ENCODE measurements at regions not wholly inside any gene's neighbourhood (a gene's known extent, or its start where the extent isn't known, plus 50 kb on each side); places are given as distances from the start of the nearest gene placed in this dataset.
"Not testable (repeated sequence)": the region's sequence is repeated elsewhere in the genome, so short reads cannot be mapped to it uniquely, and the experiment has no call there.

DNA sequence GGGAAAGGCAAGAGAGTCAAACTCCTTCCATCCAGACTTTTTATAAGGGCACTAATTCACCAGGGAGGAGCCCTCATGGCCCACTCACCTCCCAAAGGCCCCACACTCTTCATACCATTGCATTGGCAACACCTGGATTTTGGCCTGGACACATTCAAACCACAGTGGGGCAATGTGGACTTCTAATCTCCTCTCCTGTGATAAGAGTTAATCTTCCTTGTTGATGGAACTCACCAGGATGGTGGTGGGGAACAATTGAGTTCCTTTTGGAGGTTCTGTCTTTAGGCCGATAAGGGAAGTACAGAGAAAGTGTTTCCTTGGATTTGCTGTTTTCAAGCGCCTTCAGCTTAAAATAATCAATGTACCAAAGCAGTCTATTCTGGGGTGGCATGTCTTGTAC lies 268.7 kb downstream of the CD83 start:
- H3K4me3 ChIP-seq (ENCODE audit: low read depth, low read length), result no peak overlapping the region
- TF ChIP-seq CTCF (IDR thresholded peaks at IDR 0.05; ENCODE audit: low read depth, low read length, missing control alignments), result no peak
- in situ Hi-C loops (cut with HindIII; ENCODE audit: low sequenced_read_pairs), result no loop called here
- no peak for DNase-seq (ENCODE audit: low read depth)

DNA sequence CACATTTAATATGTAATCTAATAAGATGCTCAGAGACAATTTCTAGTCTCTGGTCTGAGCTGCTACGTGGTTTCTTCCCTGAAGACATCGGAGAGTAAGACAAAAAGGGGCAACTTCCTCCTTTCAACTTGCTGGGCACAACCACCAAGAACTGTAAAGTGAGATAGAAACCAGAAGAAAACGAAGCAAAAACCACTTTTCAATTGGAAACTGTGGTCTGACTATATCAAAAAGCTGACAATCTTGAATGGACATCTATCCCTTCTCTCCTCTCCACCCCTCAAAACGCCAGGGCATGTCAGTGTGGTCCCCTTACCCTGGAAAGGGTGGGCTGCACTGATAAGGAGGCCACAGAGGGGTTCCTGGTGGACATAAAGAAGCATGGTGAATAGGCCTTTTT lies 269.1 kb downstream of the CD83 start:
- DNase-seq (ENCODE audit: low read depth), result no peak
- H3K4me3 ChIP-seq (ENCODE audit: low read depth, low read length), result no peak overlapping the region
- in situ Hi-C loops (cut with HindIII; ENCODE audit: low sequenced_read_pairs), result no loop called here
- no peak for TF ChIP-seq CTCF (IDR thresholded peaks at IDR 0.05; ENCODE audit: low read depth, low read length, missing control alignments)

GRCh38 chr6:14388371-14388770 lies 270.8 kb downstream of the CD83 start:
- no peak for DNase-seq (ENCODE audit: low read depth)
- no peak for TF ChIP-seq CTCF (IDR thresholded peaks at IDR 0.05; ENCODE audit: low read depth, low read length, missing control alignments)
- in situ Hi-C loops (cut with HindIII; ENCODE audit: low sequenced_read_pairs), result no loop called here
- no peak overlapping the region for H3K4me3 ChIP-seq (ENCODE audit: low read depth, low read length)

DNA sequence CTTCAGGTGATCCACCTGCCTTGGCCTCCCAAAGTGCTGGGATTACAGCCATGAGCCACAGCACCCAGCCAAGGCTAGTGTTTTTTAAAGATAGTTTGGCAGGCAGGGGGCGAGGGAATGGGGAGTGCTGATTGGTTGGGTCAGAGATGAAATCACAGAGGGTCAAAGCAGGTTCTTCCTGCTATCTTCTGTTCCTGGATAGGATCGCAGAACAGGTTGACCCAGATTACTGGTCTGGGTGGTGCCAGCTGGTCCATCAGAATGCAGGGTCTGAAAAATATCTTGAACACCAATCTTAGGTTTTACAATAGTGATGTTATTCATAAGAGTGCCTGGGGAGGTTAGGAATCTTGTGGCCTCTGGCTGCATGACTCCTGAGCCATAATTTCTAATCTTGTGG lies 272.2 kb downstream of the CD83 start:
- not testable (repeated sequence) for DNase-seq (ENCODE audit: low read depth); H3K4me3 ChIP-seq (ENCODE audit: low read depth, low read length)

DNA sequence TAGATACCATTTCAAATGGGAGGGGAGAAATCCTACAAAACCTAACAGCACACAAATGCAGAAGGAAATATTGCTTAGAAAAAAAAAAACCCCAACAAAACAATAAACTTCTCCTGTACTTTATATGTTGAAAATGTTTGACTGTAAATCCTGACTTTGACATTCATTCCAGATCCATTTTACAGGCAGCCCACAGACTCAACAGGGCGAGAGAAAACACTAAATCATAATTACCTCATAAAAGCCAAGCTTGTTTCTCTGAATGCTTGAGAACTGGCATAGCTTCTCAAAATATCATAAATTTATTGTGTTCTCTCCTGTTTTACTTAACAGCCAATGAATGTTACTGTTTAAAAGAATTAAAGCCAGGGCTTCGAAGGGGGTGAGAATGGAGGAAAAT lies 273.2 kb downstream of the CD83 start:
- in situ Hi-C loops (cut with HindIII; ENCODE audit: low sequenced_read_pairs), result no loop called here
- H3K4me3 ChIP-seq (ENCODE audit: low read depth, low read length), result no peak overlapping the region
- no peak for DNase-seq (ENCODE audit: low read depth)
- TF ChIP-seq CTCF (IDR thresholded peaks at IDR 0.05; ENCODE audit: low read depth, low read length, missing control alignments), result no peak

More for the DNA sequence above, 272.2 kb downstream of the CD83 start:
- in situ Hi-C loops (cut with HindIII; ENCODE audit: low sequenced_read_pairs), result not testable (repeated sequence)

DNA sequence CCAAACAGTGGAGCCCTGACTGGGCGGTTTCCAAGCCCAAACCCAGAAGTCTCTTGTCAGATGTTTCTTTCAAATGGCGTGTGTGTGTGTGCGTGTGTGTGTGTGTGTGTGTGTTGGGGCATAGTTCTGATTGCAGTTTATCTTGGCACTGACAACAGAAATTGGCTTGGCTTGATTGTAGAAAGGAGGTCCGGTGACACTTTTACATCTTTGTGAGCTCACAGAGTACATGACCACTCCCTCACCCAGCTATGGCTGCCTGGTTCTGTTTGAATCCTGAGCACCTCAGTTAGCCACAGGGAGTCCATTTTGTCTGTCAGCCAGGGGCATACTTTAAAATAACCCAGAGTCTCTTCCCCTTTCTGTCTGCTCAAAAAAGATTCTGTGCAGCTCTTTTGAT lies 276.3 kb downstream of the CD83 start:
- in situ Hi-C loops (cut with HindIII; ENCODE audit: low sequenced_read_pairs), result no loop called here
- TF ChIP-seq CTCF (IDR thresholded peaks at IDR 0.05; ENCODE audit: low read depth, low read length, missing control alignments), result no peak
- H3K4me3 ChIP-seq (ENCODE audit: low read depth, low read length), result no peak overlapping the region
- DNase-seq (ENCODE audit: low read depth), result no peak

GRCh38 chr6:14396392-14396791 lies 278.8 kb downstream of the CD83 start:
- in situ Hi-C loops (cut with HindIII; ENCODE audit: low sequenced_read_pairs), result no loop called here
- no peak for DNase-seq (ENCODE audit: low read depth)
- no peak overlapping the region for H3K4me3 ChIP-seq (ENCODE audit: low read depth, low read length)
- TF ChIP-seq CTCF (IDR thresholded peaks at IDR 0.05; ENCODE audit: low read depth, low read length, missing control alignments), result no peak

All from astrocyte of the cerebellum (primary cell).